WI38 (cell line): ENCODE measurements at regions not wholly inside any gene's neighbourhood (a gene's known extent, or its start where the extent isn't known, plus 50 kb on each side); places are given as distances from the start of the nearest gene placed in this dataset.

Experiments used
- H3K4me3 ChIP-seq: 2 replicates; pipeline ENCODE4 v1.5.1; 2011; ENCODE audit warnings: low read depth, mild to moderate bottlenecking, control low read depth, low read length
- CTCF ChIP-seq: IDR thresholded peaks from 2 replicates; pipeline ENCODE4 v1.5.1; 2012; ENCODE audit warnings: low read depth, mild to moderate bottlenecking, control low read depth, low read length

- TF ChIP-seq CTCF, result no peak
- no peak overlapping the region for H3K4me3 ChIP-seq
These were observed 554.1 kb upstream of the KLHL1 start for GRCh38 chr13:70662231-70662940.

GRCh38 chr13:70644052-70644451 lies 535.8 kb upstream of the KLHL1 start:
- no peak for TF ChIP-seq CTCF
- no peak overlapping the region for H3K4me3 ChIP-seq

- no peak overlapping the region for H3K4me3 ChIP-seq
- no peak for TF ChIP-seq CTCF
These were observed 526.6 kb upstream of the KLHL1 start for GRCh38 chr13:70634893-70635292.

GRCh38 chr13:70630247-70630646 lies 522.0 kb upstream of the KLHL1 start:
- no peak overlapping the region for H3K4me3 ChIP-seq
- no peak for TF ChIP-seq CTCF

- TF ChIP-seq CTCF, result no peak
These were observed 515.0 kb upstream of the KLHL1 start for GRCh38 chr13:70623239-70623638.

GRCh38 chr13:70622796-70623195 lies 514.5 kb upstream of the KLHL1 start:
- no peak overlapping the region for H3K4me3 ChIP-seq

More at GRCh38 chr13:70623239-70623638, 515.0 kb upstream of the KLHL1 start:
- H3K4me3 ChIP-seq, result no peak overlapping the region

More at GRCh38 chr13:70622796-70623195, 514.5 kb upstream of the KLHL1 start:
- TF ChIP-seq CTCF, result no peak
